ENCODE measurements at regions not wholly inside any gene's neighbourhood (a gene's known extent, or its start where the extent isn't known, plus 50 kb on each side); places are given as distances from the start of the nearest gene placed in this dataset.

DNA sequence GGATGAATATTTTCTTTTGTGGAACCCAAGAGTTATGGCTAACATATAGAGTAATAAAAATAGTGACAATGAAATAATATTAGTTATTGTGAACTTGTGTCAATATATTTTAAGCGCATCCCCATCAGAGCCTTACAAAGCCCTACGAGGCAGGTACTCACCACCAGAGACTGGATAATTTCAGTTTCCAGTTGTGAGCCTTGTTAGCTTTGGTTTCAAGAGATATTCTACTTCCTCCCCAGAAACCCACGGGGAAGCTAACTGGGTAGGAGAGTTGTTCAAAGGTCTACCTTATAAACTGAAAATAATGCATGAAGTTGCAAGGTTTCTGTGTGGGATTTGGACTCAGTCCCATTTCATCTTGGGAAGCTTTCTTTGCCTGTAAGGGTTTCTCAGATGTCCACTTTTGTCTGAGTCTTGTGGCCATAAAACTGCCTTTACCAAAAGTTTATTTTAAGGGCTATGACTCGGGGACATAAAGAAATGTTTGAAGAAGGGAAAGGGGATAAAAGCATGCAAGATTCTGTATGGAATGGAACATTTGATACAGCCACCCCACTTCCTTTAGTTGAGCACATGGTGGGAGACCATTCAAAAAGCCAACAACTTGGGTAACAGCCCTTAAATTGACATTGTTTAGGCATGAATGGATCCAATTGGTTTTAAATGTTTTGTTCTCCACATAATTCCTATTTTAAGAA, 57.4 kb upstream of the ANKRD55 start:
- Histone ChIP-seq H3K27me3 (ENCODE audit: insufficient read depth, low read length) (peaks cover 4% of the 10 kb centered on the region), H3K4me1 (ENCODE audit: insufficient read depth, low read length) (peaks cover 9% of the 10 kb centered on the region), H3K36me3 (ENCODE audit: insufficient read depth, low read length) (no peaks in the 10 kb centered on the region), H3K27ac (ENCODE audit: low read depth, low read length) (no peak overlapping the region), H4K20me1 (ENCODE audit: insufficient read depth, low read length) (no peaks in the 10 kb centered on the region), H3K4me3 (ENCODE audit: insufficient read depth, low read length) (no peak overlapping the region), H2AFZ (ENCODE audit: low read length) (peak overlapping the region; percentile 11), H3K4me2 (ENCODE audit: insufficient read depth, low read length) (no peak overlapping the region), H3K9me3 (ENCODE audit: low read depth, low read length) (no peaks in the 10 kb centered on the region), H3K79me2 (ENCODE audit: insufficient read depth, low read length) (no peaks in the 10 kb centered on the region)
- no peak for TF ChIP-seq CTCF (IDR thresholded peaks at IDR 0.05; ENCODE audit: extremely low read depth, low read depth, low read length)
- peak; percentile 64 for DNase-seq (ENCODE audit: insufficient read length, low spot score, missing footprints)

DNA sequence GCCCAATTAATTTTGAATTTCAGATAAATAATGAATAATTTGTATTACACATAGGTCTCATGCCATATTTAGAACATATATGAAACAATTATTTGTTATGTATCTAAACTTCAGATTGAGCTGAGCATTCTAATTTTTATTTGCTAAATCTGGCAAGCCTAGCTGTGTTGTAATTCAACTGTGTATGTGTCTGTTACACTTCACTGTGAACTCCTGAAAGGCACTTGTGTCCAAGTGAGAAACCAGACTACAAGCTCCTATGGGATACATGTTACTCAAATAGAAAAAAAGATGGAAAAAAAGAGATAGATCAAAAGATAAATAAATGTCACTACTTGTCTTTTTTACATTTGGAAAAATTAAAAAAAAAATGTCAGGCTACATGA, 56.5 kb upstream of the ANKRD55 start:
- H3K4me2 ChIP-seq (ENCODE audit: insufficient read depth, low read length) = no peak overlapping the region
- no peak overlapping the region for H3K27ac ChIP-seq (ENCODE audit: low read depth, low read length)
- H2AFZ ChIP-seq (ENCODE audit: low read length) = no peak overlapping the region
- peaks cover 9% of the 10 kb centered on the region for H3K4me1 ChIP-seq (ENCODE audit: insufficient read depth, low read length)
- H3K4me3 ChIP-seq (ENCODE audit: insufficient read depth, low read length) = no peak overlapping the region
- TF ChIP-seq CTCF (IDR thresholded peaks at IDR 0.05; ENCODE audit: extremely low read depth, low read depth, low read length) = no peak
- H4K20me1 ChIP-seq (ENCODE audit: insufficient read depth, low read length) = no peaks in the 10 kb centered on the region
- H3K79me2 ChIP-seq (ENCODE audit: insufficient read depth, low read length) = no peaks in the 10 kb centered on the region
- DNase-seq (ENCODE audit: insufficient read length, low spot score, missing footprints) = no peak
- H3K9me3 ChIP-seq (ENCODE audit: low read depth, low read length) = no peaks in the 10 kb centered on the region
- peaks cover 4% of the 10 kb centered on the region for H3K27me3 ChIP-seq (ENCODE audit: insufficient read depth, low read length)
- no peaks in the 10 kb centered on the region for H3K36me3 ChIP-seq (ENCODE audit: insufficient read depth, low read length)

- no peaks in the 10 kb centered on the region for H4K20me1 ChIP-seq (ENCODE audit: insufficient read depth, low read length)
- no peaks in the 10 kb centered on the region for H3K36me3 ChIP-seq (ENCODE audit: insufficient read depth, low read length)
- H3K4me1 ChIP-seq (ENCODE audit: insufficient read depth, low read length) = peaks cover 9% of the 10 kb centered on the region
- no peak for TF ChIP-seq CTCF (IDR thresholded peaks at IDR 0.05; ENCODE audit: extremely low read depth, low read depth, low read length)
- H3K4me2 ChIP-seq (ENCODE audit: insufficient read depth, low read length) = no peak overlapping the region
- no peaks in the 10 kb centered on the region for H3K9me3 ChIP-seq (ENCODE audit: low read depth, low read length)
- no peaks in the 10 kb centered on the region for H3K79me2 ChIP-seq (ENCODE audit: insufficient read depth, low read length)
- no peak overlapping the region for H3K4me3 ChIP-seq (ENCODE audit: insufficient read depth, low read length)
- peak; percentile 19 for DNase-seq (ENCODE audit: insufficient read length, low spot score, missing footprints)
- no peak overlapping the region for H3K27ac ChIP-seq (ENCODE audit: low read depth, low read length)
- peaks cover 4% of the 10 kb centered on the region for H3K27me3 ChIP-seq (ENCODE audit: insufficient read depth, low read length)
- H2AFZ ChIP-seq (ENCODE audit: low read length) = no peak overlapping the region
Measured at GRCh38 chr5:56288873-56289601, 55.9 kb upstream of the ANKRD55 start.

All from osteoblast (primary cell).